H1 (cell line): ENCODE measurements at regions not wholly inside any gene's neighbourhood (a gene's known extent, or its start where the extent isn't known, plus 50 kb on each side); places are given as distances from the start of the nearest gene placed in this dataset.

Experiments
- CEBPB ChIP-seq: IDR thresholded peaks from 2 replicates; pipeline ENCODE4 v1.6.1; 2012; ENCODE audit warnings: low read depth, low read length
- CHD1 ChIP-seq: IDR thresholded peaks from 2 replicates; pipeline ENCODE4 v1.6.1; 2012; ENCODE audit warnings: low read depth, low read length, improper control_type of control experiment
- CTCF ChIP-seq, 3 experiments: IDR thresholded peaks; 1 replicate in 2 of 3; 2 replicates in 1 of 3; pipeline versions ENCODE4 v1.5.1 to v1.6.1; 2011; ENCODE audit warnings: low read length in 3 of 3, mild to moderate bottlenecking in 3 of 3, inconsistent platforms in 2 of 3, low read depth in 1 of 3, moderate library complexity in 1 of 3; ENCODE audit not compliant: insufficient read depth in 1 of 3; ENCODE audit errors: control extremely low read depth in 1 of 3
- GTF2F1 ChIP-seq: IDR thresholded peaks from 2 replicates; pipeline ENCODE4 v1.6.1; 2012; ENCODE audit warnings: low read depth, low read length, improper control_type of control experiment, borderline replicate concordance
- SUZ12 ChIP-seq: fragments of 200-600 bp; sonication (generic); IDR thresholded peaks from 2 replicates; pipeline ENCODE4 v1.6.1; 2012; ENCODE audit warnings: mild to moderate bottlenecking, inconsistent platforms, low read length, moderate library complexity, mixed read lengths
- TAF1 ChIP-seq: IDR thresholded peaks from 2 replicates; pipeline ENCODE4 v1.6.1; 2011; ENCODE audit warnings: mild to moderate bottlenecking, low read depth, low read length

GRCh38 chr22:47762141-47762540 lies 999.7 kb downstream of the TBC1D22A start (continued):
- no peak for TF ChIP-seq CTCF (IDR thresholded peaks at IDR 0.05; ENCODE audit: control extremely low read depth in 1 of 3, insufficient read depth in 1 of 3, low read depth in 1 of 3, low read length in 3 of 3)
- TF ChIP-seq GTF2F1: no peak
- TF ChIP-seq TAF1: no peak
- TF ChIP-seq CEBPB: no peak
- no peak for TF ChIP-seq SUZ12
- TF ChIP-seq CHD1: no peak
